HEK293 (cell line): ENCODE measurements at regions not wholly inside any gene's neighbourhood (a gene's known extent, or its start where the extent isn't known, plus 50 kb on each side); places are given as distances from the start of the nearest gene placed in this dataset.

Experiments
- CTCF ChIA-PET: fragments of 350-600 bp; formaldehyde crosslinking; extraction: SDS; loops from one replicate; lab custom pipeline; 2021; ENCODE audit warnings: antibody characterized with exemption; lab: Yijun Ruan, JAX
- POLR2A ChIA-PET: fragments of 300-600 bp; formaldehyde crosslinking; extraction: SDS; loops from one replicate; lab custom pipeline; 2020; ENCODE audit warnings: antibody characterized with exemption, inconsistent platforms; lab: Yijun Ruan, JAX
- H3K27ac ChIP-seq: fragments of 200-500 bp; sonication (Bioruptor generic); 2 replicates; pipeline ENCODE4 v1.5.1; 2014; ENCODE audit warnings: low read depth, low read length, control low read depth, inconsistent platforms; ENCODE audit errors: extremely low read depth
- H3K36me3 ChIP-seq, 2 experiments: fragments of 200-500 bp in 1 of 2; sonication (Bioruptor generic) in 1 of 2; 1 replicate in 1 of 2; 2 replicates in 1 of 2; pipeline ENCODE4 v1.5.1; 2014 to 2017; ENCODE audit warnings: inconsistent platforms in 2 of 2, low read length in 2 of 2; ENCODE audit not compliant: control insufficient read depth in 2 of 2, insufficient read depth in 1 of 2
- H3K4me1 ChIP-seq: fragments of 200-500 bp; sonication (Bioruptor generic); 2 replicates; pipeline ENCODE4 v1.5.1; 2014; ENCODE audit warnings: mild to moderate bottlenecking, low read length, inconsistent platforms; ENCODE audit not compliant: control insufficient read depth, insufficient read depth
- H3K4me3 ChIP-seq: 2 replicates; pipeline ENCODE4 v1.5.1; 2011; ENCODE audit warnings: low read depth, mild to moderate bottlenecking, control low read depth, low read length, moderate library complexity
- H3K9me3 ChIP-seq: fragments of 200-500 bp; sonication (Bioruptor generic); 2 replicates; pipeline ENCODE4 v1.5.1; 2014; ENCODE audit warnings: low read depth, low read length, inconsistent platforms; ENCODE audit not compliant: control insufficient read depth, insufficient read depth
- BCL11A ChIP-seq: fragments of 450-650 bp; formaldehyde crosslinking; IDR thresholded peaks from 2 replicates; pipeline ENCODE4 v1.5.1; 2016; ENCODE audit warnings: low read depth, missing biosample characterization, missing genetic modification characterization
- FEZF1 ChIP-seq: fragments of 450-650 bp; formaldehyde crosslinking; IDR thresholded peaks from 2 replicates; pipeline ENCODE4 v1.5.1; 2016; ENCODE audit warnings: missing biosample characterization, missing genetic modification characterization
- REPIN1 ChIP-seq: fragments of 450-650 bp; formaldehyde crosslinking; IDR thresholded peaks from 2 replicates; pipeline ENCODE4 v1.5.1; 2017; ENCODE audit warnings: missing biosample characterization, missing genetic modification characterization, low read depth
- TCF7L2 ChIP-seq: IDR thresholded peaks from 2 replicates; pipeline ENCODE4 v1.6.1; 2011; ENCODE audit warnings: low read depth, mild to moderate bottlenecking, inconsistent platforms, low read length, moderate library complexity, borderline replicate concordance
- WT1 ChIP-seq: fragments of 450-650 bp; formaldehyde crosslinking; IDR thresholded peaks from 2 replicates; pipeline ENCODE4 v1.5.1; 2016; ENCODE audit warnings: missing biosample characterization, missing genetic modification characterization
- YY2 ChIP-seq: fragments of 450-650 bp; formaldehyde crosslinking; IDR thresholded peaks from 2 replicates; pipeline ENCODE4 v1.5.1; 2016; ENCODE audit warnings: missing biosample characterization, missing genetic modification characterization
- ZBTB21 ChIP-seq: fragments of 450-650 bp; formaldehyde crosslinking; IDR thresholded peaks from 2 replicates; pipeline ENCODE4 v1.5.1; 2017; ENCODE audit warnings: missing biosample characterization, missing genetic modification characterization
- ZBTB8A ChIP-seq: fragments of 450-650 bp; formaldehyde crosslinking; IDR thresholded peaks from 2 replicates; pipeline ENCODE4 v1.5.1; 2016; ENCODE audit warnings: missing biosample characterization, missing genetic modification characterization
- ZNF10 ChIP-seq: fragments of 450-650 bp; formaldehyde crosslinking; IDR thresholded peaks from 2 replicates; pipeline ENCODE4 v1.5.1; 2017; ENCODE audit warnings: missing biosample characterization, missing genetic modification characterization
- ZNF140 ChIP-seq: fragments of 450-650 bp; formaldehyde crosslinking; IDR thresholded peaks from 2 replicates; pipeline ENCODE4 v1.5.1; 2016; ENCODE audit warnings: missing biosample characterization, missing genetic modification characterization
- ZNF155 ChIP-seq: fragments of 450-650 bp; formaldehyde crosslinking; IDR thresholded peaks from 2 replicates; pipeline ENCODE4 v1.5.1; 2016; ENCODE audit warnings: missing biosample characterization, missing genetic modification characterization
- ZNF266 ChIP-seq: fragments of 450-650 bp; formaldehyde crosslinking; IDR thresholded peaks from 2 replicates; pipeline ENCODE4 v1.5.1; 2016; ENCODE audit warnings: missing biosample characterization, missing genetic modification characterization, low read depth
- ZNF335 ChIP-seq: fragments of 450-650 bp; formaldehyde crosslinking; conservative IDR thresholded peaks from 2 replicates; pipeline ENCODE4 v1.5.1; 2016; ENCODE audit warnings: missing biosample characterization, missing genetic modification characterization
- ZNF366 ChIP-seq: fragments of 450-650 bp; formaldehyde crosslinking; conservative IDR thresholded peaks from 2 replicates; pipeline ENCODE4 v1.5.1; 2016; ENCODE audit warnings: missing biosample characterization, missing genetic modification characterization
- ZNF394 ChIP-seq: fragments of 450-650 bp; formaldehyde crosslinking; IDR thresholded peaks from 2 replicates; pipeline ENCODE4 v1.5.1; 2016; ENCODE audit warnings: missing biosample characterization, missing genetic modification characterization, mild to moderate bottlenecking, moderate library complexity, borderline replicate concordance
- ZNF501 ChIP-seq: fragments of 450-650 bp; formaldehyde crosslinking; IDR thresholded peaks from 2 replicates; pipeline ENCODE4 v1.5.1; 2016; ENCODE audit warnings: missing biosample characterization, missing genetic modification characterization
- ZNF510 ChIP-seq: fragments of 450-650 bp; formaldehyde crosslinking; IDR thresholded peaks from 2 replicates; pipeline ENCODE4 v1.5.1; 2018; ENCODE audit warnings: mild to moderate bottlenecking, missing genetic modification characterization, missing biosample characterization; ENCODE audit not compliant: insufficient replicate concordance
- ZNF558 ChIP-seq: fragments of 450-650 bp; formaldehyde crosslinking; IDR thresholded peaks from 2 replicates; pipeline ENCODE4 v1.5.1; 2016; ENCODE audit warnings: missing biosample characterization, missing genetic modification characterization
- ZNF560 ChIP-seq: fragments of 450-650 bp; formaldehyde crosslinking; IDR thresholded peaks from 2 replicates; pipeline ENCODE4 v1.5.1; 2017; ENCODE audit warnings: missing biosample characterization, missing genetic modification characterization, borderline replicate concordance
- ZNF623 ChIP-seq: fragments of 450-650 bp; formaldehyde crosslinking; IDR thresholded peaks from 2 replicates; pipeline ENCODE4 v1.5.1; 2016; ENCODE audit warnings: missing biosample characterization, missing genetic modification characterization
- ZNF701 ChIP-seq: fragments of 450-650 bp; formaldehyde crosslinking; IDR thresholded peaks from 2 replicates; pipeline ENCODE4 v1.5.1; 2016; ENCODE audit warnings: missing biosample characterization, missing genetic modification characterization
- ZNF707 ChIP-seq: fragments of 450-650 bp; formaldehyde crosslinking; IDR thresholded peaks from 2 replicates; pipeline ENCODE4 v1.5.1; 2016; ENCODE audit warnings: missing biosample characterization, missing genetic modification characterization
- ZNF777 ChIP-seq: fragments of 450-650 bp; formaldehyde crosslinking; IDR thresholded peaks from 2 replicates; pipeline ENCODE4 v1.5.1; 2017; ENCODE audit warnings: missing biosample characterization, missing genetic modification characterization, borderline replicate concordance
- ZNF791 ChIP-seq: fragments of 450-650 bp; formaldehyde crosslinking; IDR thresholded peaks from 2 replicates; pipeline ENCODE4 v1.5.1; 2016; ENCODE audit warnings: missing biosample characterization, missing genetic modification characterization
- ZNF830 ChIP-seq: fragments of 450-650 bp; IDR thresholded peaks from 2 replicates; pipeline ENCODE4 v1.5.0; 2018; ENCODE audit warnings: missing biosample characterization, missing genetic modification characterization, low read depth, mild to moderate bottlenecking, moderate library complexity
- ZSCAN16 ChIP-seq: fragments of 450-650 bp; formaldehyde crosslinking; IDR thresholded peaks from 2 replicates; pipeline ENCODE4 v1.5.1; 2016; ENCODE audit warnings: missing biosample characterization, missing genetic modification characterization
- TF ChIP-seq, protein P1 (sequence below): fragments of 450-650 bp; formaldehyde crosslinking; IDR thresholded peaks from 2 replicates; pipeline ENCODE4 v1.5.1; 2016; ENCODE audit warnings: missing biosample characterization, missing genetic modification characterization
- TF ChIP-seq, protein P2 (sequence below): fragments of 450-650 bp; formaldehyde crosslinking; conservative IDR thresholded peaks from 2 replicates; pipeline ENCODE4 v1.5.1; 2016; ENCODE audit warnings: low read depth, missing biosample characterization, missing genetic modification characterization
- TF ChIP-seq, protein P3 (sequence below): IDR thresholded peaks from 2 replicates; pipeline ENCODE4 v1.6.1; 2011; ENCODE audit warnings: mild to moderate bottlenecking, low read depth, low read length, borderline replicate concordance
- TF ChIP-seq, protein P4 (sequence below): fragments of 450-650 bp; formaldehyde crosslinking; IDR thresholded peaks from 2 replicates; pipeline ENCODE4 v1.5.1; 2017; ENCODE audit warnings: missing biosample characterization, missing genetic modification characterization

DNA sequence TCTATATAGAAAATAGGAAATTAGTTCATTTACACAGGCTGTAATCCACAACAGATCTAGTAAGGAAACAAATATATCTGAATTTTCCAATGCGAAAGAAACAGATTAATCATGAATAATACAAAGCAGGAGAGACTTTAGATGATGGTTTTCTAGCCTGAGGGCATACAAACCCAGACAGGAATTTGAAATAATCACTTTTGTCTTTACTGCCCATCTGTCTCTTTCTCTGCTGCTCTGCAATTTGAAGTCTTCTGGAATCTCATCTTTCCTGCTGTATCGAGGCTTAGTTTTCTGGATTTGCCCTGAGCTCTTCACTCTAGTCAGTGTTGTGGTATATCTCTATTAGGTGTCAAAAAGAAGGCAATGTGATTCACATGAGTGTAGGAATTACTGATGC is 711.8 kb upstream of the FAM241A start:
- H3K4me1 ChIP-seq, result no peaks in the 10 kb centered on the region
- TF ChIP-seq, protein P1, sequence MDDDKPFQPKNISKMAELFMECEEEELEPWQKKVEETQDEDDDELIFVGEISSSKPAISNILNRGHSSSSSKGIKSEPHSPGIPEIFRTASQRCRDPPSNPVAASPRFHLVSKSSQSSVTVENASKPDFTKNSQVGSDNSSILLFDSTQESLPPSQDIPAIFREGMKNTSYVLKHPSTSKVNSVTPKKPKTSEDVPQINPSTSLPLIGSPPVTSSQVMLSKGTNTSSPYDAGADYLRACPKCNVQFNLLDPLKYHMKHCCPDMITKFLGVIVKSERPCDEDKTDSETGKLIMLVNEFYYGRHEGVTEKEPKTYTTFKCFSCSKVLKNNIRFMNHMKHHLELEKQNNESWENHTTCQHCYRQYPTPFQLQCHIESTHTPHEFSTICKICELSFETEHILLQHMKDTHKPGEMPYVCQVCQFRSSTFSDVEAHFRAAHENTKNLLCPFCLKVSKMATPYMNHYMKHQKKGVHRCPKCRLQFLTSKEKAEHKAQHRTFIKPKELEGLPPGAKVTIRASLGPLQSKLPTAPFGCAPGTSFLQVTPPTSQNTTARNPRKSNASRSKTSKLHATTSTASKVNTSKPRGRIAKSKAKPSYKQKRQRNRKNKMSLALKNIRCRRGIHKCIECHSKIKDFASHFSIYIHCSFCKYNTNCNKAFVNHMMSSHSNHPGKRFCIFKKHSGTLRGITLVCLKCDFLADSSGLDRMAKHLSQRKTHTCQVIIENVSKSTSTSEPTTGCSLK (tag by site-specific recombination), result no peak
- TF ChIP-seq WT1 (tag by site-specific recombination) (no peak), ZNF366 (no peak), ZNF501 (no peak), ZNF335 (tag by site-specific recombination) (no peak), ZNF558 (tag by site-specific recombination) (no peak), ZNF791 (tag by site-specific recombination) (no peak), ZNF10 (tag by site-specific recombination) (no peak), ZNF830 (tag by site-specific recombination) (no peak), TCF7L2 (no peak), REPIN1 (tag by site-specific recombination) (no peak), ZNF510 (tag by site-specific recombination) (no peak), FEZF1 (tag by site-specific recombination) (no peak), YY2 (tag by site-specific recombination) (no peak), ZNF140 (tag by site-specific recombination) (no peak), ZNF266 (no peak)
- TF ChIP-seq, protein P2, sequence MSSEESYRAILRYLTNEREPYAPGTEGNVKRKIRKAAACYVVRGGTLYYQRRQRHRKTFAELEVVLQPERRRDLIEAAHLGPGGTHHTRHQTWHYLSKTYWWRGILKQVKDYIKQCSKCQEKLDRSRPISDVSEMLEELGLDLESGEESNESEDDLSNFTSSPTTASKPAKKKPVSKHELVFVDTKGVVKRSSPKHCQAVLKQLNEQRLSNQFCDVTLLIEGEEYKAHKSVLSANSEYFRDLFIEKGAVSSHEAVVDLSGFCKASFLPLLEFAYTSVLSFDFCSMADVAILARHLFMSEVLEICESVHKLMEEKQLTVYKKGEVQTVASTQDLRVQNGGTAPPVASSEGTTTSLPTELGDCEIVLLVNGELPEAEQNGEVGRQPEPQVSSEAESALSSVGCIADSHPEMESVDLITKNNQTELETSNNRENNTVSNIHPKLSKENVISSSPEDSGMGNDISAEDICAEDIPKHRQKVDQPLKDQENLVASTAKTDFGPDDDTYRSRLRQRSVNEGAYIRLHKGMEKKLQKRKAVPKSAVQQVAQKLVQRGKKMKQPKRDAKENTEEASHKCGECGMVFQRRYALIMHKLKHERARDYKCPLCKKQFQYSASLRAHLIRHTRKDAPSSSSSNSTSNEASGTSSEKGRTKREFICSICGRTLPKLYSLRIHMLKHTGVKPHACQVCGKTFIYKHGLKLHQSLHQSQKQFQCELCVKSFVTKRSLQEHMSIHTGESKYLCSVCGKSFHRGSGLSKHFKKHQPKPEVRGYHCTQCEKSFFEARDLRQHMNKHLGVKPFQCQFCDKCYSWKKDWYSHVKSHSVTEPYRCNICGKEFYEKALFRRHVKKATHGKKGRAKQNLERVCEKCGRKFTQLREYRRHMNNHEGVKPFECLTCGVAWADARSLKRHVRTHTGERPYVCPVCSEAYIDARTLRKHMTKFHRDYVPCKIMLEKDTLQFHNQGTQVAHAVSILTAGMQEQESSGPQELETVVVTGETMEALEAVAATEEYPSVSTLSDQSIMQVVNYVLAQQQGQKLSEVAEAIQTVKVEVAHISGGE (tag by site-specific recombination), result no peak
- ChIA-PET CTCF (no interaction called here), POLR2A (no interaction called here)
- H3K9me3 ChIP-seq, result no peaks in the 10 kb centered on the region
- H3K36me3 ChIP-seq, result no peaks in the 10 kb centered on the region
- H3K4me3 ChIP-seq, result no peak overlapping the region
- H3K27ac ChIP-seq, result no peak overlapping the region

DNA sequence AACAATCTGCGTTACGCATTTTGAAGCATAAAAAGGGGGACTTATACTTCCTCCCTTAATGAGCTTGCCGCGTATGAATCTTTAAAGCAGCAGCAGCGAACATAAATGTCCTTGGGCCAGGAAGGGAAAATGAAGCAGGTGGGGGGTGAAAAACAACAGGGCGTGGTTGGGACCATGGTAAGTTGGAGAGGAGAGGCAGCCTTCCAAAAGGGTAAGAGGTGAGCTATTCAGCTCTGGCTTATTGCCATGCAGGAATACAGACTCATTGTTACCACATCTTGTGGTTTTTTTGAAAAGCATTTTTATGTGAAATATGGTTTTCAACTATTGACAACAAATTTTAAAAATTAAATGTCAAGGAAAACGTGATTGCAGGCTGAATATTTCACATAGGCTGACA is 710.7 kb upstream of the FAM241A start:
- Histone ChIP-seq H3K27ac (no peak overlapping the region), H3K4me3 (no peak overlapping the region), H3K9me3 (no peaks in the 10 kb centered on the region), H3K4me1 (no peaks in the 10 kb centered on the region), H3K36me3 (no peaks in the 10 kb centered on the region)
- POLR2A ChIA-PET, result no interaction called here
- CTCF ChIA-PET, result no interaction called here
- no peak for TF ChIP-seq ZNF623 (tag by site-specific recombination)
- no peak for TF ChIP-seq ZNF777 (tag by site-specific recombination)
- TF ChIP-seq ZNF155 (tag by site-specific recombination), result no peak
- TF ChIP-seq, protein P3, sequence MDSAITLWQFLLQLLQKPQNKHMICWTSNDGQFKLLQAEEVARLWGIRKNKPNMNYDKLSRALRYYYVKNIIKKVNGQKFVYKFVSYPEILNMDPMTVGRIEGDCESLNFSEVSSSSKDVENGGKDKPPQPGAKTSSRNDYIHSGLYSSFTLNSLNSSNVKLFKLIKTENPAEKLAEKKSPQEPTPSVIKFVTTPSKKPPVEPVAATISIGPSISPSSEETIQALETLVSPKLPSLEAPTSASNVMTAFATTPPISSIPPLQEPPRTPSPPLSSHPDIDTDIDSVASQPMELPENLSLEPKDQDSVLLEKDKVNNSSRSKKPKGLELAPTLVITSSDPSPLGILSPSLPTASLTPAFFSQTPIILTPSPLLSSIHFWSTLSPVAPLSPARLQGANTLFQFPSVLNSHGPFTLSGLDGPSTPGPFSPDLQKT, result no peak
- no peak for TF ChIP-seq ZSCAN16
- no peak for TF ChIP-seq ZBTB8A (tag by site-specific recombination)
- no peak for TF ChIP-seq ZBTB21 (tag by site-specific recombination)
- TF ChIP-seq ZNF394 (tag by site-specific recombination), result no peak
- no peak for TF ChIP-seq ZNF560 (tag by site-specific recombination)
- TF ChIP-seq ZNF335 (tag by site-specific recombination), result no peak
- TF ChIP-seq ZNF701 (tag by site-specific recombination), result no peak
- TF ChIP-seq ZNF707 (tag by site-specific recombination), result no peak
- TF ChIP-seq ZNF510 (tag by site-specific recombination), result no peak
- no peak for TF ChIP-seq BCL11A (tag by site-specific recombination)
- TF ChIP-seq, protein P4, sequence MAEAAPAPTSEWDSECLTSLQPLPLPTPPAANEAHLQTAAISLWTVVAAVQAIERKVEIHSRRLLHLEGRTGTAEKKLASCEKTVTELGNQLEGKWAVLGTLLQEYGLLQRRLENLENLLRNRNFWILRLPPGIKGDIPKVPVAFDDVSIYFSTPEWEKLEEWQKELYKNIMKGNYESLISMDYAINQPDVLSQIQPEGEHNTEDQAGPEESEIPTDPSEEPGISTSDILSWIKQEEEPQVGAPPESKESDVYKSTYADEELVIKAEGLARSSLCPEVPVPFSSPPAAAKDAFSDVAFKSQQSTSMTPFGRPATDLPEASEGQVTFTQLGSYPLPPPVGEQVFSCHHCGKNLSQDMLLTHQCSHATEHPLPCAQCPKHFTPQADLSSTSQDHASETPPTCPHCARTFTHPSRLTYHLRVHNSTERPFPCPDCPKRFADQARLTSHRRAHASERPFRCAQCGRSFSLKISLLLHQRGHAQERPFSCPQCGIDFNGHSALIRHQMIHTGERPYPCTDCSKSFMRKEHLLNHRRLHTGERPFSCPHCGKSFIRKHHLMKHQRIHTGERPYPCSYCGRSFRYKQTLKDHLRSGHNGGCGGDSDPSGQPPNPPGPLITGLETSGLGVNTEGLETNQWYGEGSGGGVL (tag by site-specific recombination), result no peak
